Ishikawa (cell line): ENCODE measurements at regions not wholly inside any gene's neighbourhood (a gene's known extent, or its start where the extent isn't known, plus 50 kb on each side); places are given as distances from the start of the nearest gene placed in this dataset.

Experiments
- CREB1 ChIP-seq: IDR thresholded peaks from 2 replicates; pipeline ENCODE4 v1.6.1; 2012; ENCODE audit warnings: low read depth
- EGR1 ChIP-seq: IDR thresholded peaks from 2 replicates; pipeline ENCODE4 v1.6.1; 2012
- RAD21 ChIP-seq: IDR thresholded peaks from 2 replicates; pipeline ENCODE4 v1.6.1; 2012; ENCODE audit warnings: low read depth
- TAF1 ChIP-seq: IDR thresholded peaks from 2 replicates; pipeline ENCODE4 v1.6.1; 2012; ENCODE audit warnings: low read depth, mild to moderate bottlenecking
- TCF12 ChIP-seq: IDR thresholded peaks from 2 replicates; pipeline ENCODE4 v1.6.1; 2012; ENCODE audit warnings: low read depth
- TEAD4 ChIP-seq: IDR thresholded peaks from 2 replicates; pipeline ENCODE4 v1.6.1; 2012
- TF ChIP-seq, protein P1 (sequence below): IDR thresholded peaks from 2 replicates; pipeline ENCODE4 v1.6.1; 2012

DNA sequence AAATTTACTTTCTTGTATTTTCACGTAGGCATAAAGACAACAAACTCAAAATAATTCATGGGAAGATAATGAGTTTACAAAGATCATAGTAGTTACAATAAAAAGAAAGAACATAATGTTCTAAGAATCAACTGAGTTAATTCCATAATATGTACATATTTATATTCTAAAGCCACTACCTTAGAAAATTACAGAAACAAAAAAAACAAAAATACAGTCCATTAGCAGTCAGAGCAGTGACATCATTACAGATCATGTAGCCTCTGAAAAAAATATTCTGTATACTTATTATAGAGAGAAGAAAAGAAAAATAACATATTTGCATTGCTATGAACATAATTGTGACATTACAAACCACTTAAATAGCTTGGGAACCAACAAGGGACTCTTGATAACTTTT lies 360.1 kb upstream of the RGS18 start:
- TF ChIP-seq TEAD4 (no peak), TAF1 (no peak), CREB1 (no peak), TCF12 (no peak), EGR1 (no peak), RAD21 (no peak)
- TF ChIP-seq, protein P1, sequence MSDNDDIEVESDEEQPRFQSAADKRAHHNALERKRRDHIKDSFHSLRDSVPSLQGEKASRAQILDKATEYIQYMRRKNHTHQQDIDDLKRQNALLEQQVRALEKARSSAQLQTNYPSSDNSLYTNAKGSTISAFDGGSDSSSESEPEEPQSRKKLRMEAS = no peak
